B cell (primary cell): ENCODE measurements at regions not wholly inside any gene's neighbourhood (a gene's known extent, or its start where the extent isn't known, plus 50 kb on each side); places are given as distances from the start of the nearest gene placed in this dataset.

ENCODE experiments used
- ATAC-seq: fragments of 200-7000 bp; cut with Tn5 transposase; one replicate; pipeline ENCODE4 v1.10.0; 2021; ENCODE audit warnings: low read depth, mild to moderate bottlenecking, moderate number of reproducible peaks, moderate library complexity
- CTCF ChIA-PET: fragments of 350-600 bp; sonication (Branson Sonifier 250); formaldehyde crosslinking; loops from one replicate; lab custom pipeline; 2021; ENCODE audit warnings: antibody characterized with exemption, inconsistent platforms; lab: Charles Lee
- POLR2A ChIA-PET: fragments of 350-600 bp; sonication (Branson Sonifier 250); formaldehyde crosslinking; loops from one replicate; lab custom pipeline; 2021; ENCODE audit warnings: antibody characterized with exemption; lab: Charles Lee
- DNase-seq: peaks from one replicate; pipeline ENCODE4 v3.0.0; 2013
- H2AFZ ChIP-seq: 2 replicates; pipeline ENCODE4 v1.6.1; 2012; ENCODE audit warnings: mild to moderate bottlenecking, low read depth, low read length; ENCODE audit not compliant: insufficient read depth, poor library complexity, severe bottlenecking
- H3K27ac ChIP-seq, 2 donors: 1 replicate in 1 of 2; 2 replicates in 1 of 2; pipeline ENCODE4 v1.5.1; 2012 to 2013; ENCODE audit warnings: low read length in 2 of 2, mild to moderate bottlenecking in 2 of 2, moderate library complexity in 1 of 2
- H3K27me3 ChIP-seq, 4 experiments: fragments of 200-600 bp in 1 of 4; sonication (generic) in 1 of 4; replicated peaks in 1 of 4; 1 replicate in 2 of 4; 2 replicates in 2 of 4; pipeline versions ENCODE4 v1.6.1 to v1.7.0; 2013 to 2016; ENCODE audit warnings: low read length in 3 of 4, mild to moderate bottlenecking in 2 of 4, mixed read lengths in 1 of 4, moderate library complexity in 1 of 4; ENCODE audit not compliant: insufficient read depth in 4 of 4, control insufficient read depth in 3 of 4; ENCODE audit errors: control extremely low read depth in 1 of 4
- H3K36me3 ChIP-seq, 2 experiments: replicated peaks in 1 of 2; 1 replicate in 1 of 2; 2 replicates in 1 of 2; pipeline versions ENCODE4 v1.6.1 to v1.7.1; 2013; ENCODE audit warnings: low read length in 1 of 2; ENCODE audit not compliant: insufficient read depth in 2 of 2, control insufficient read depth in 1 of 2; ENCODE audit errors: control extremely low read depth in 1 of 2, extremely low read depth in 1 of 2
- H3K4me1 ChIP-seq, 2 donors: fragments of 200-600 bp in 1 of 2; sonication (generic) in 1 of 2; 1 replicate in 1 of 2; 2 replicates in 1 of 2; pipeline versions ENCODE4 v1.5.1 to v1.6.1; 2013 to 2017; ENCODE audit warnings: low read length in 2 of 2; ENCODE audit not compliant: control insufficient read depth in 2 of 2, insufficient read depth in 2 of 2
- H3K4me2 ChIP-seq: replicated peaks from 2 replicates; pipeline ENCODE3; 2012; ENCODE audit warnings: mild to moderate bottlenecking, low read depth, low read length; ENCODE audit not compliant: poor library complexity, severe bottlenecking
- H3K4me3 ChIP-seq, 5 experiments: fragments of 200-600 bp in 1 of 5; sonication (generic) in 1 of 5; 1 replicate in 3 of 5; 2 replicates in 2 of 5; pipeline versions ENCODE4 v1.5.1 to v1.7.0; 2011 to 2016; ENCODE audit warnings: low read length in 4 of 5, mild to moderate bottlenecking in 4 of 5, low read depth in 2 of 5, control low read depth in 1 of 5, moderate library complexity in 1 of 5; ENCODE audit not compliant: insufficient read depth in 1 of 5; ENCODE audit errors: control extremely low read depth in 1 of 5, extremely low read depth in 1 of 5
- H3K79me2 ChIP-seq: fragments of 200-600 bp; sonication (generic); one replicate; pipeline ENCODE4 v1.6.0; 2016; ENCODE audit warnings: low read length; ENCODE audit not compliant: control insufficient read depth, insufficient read depth
- H3K9ac ChIP-seq: fragments of 200-600 bp; sonication (generic); 2 replicates; pipeline ENCODE4 v1.6.1; 2017; ENCODE audit warnings: mild to moderate bottlenecking, low read length, moderate library complexity
- H3K9me3 ChIP-seq, 3 donors: one replicate each; pipeline versions ENCODE4 v1.6.1 to v1.7.1; 2013; ENCODE audit warnings: low read length in 2 of 3; ENCODE audit not compliant: control insufficient read depth in 2 of 3, insufficient read depth in 1 of 3; ENCODE audit errors: control extremely low read depth in 1 of 3
- H4K20me1 ChIP-seq: 2 replicates; pipeline ENCODE4 v1.6.0; 2012; ENCODE audit warnings: mild to moderate bottlenecking, low read length; ENCODE audit not compliant: insufficient read depth, control insufficient read depth, poor library complexity, severe bottlenecking
- H3K27ac Mint-ChIP-seq: one replicate; pipeline ENCODE4 v1.8.0; 2021; ENCODE audit warnings: mixed read lengths
- H3K27me3 Mint-ChIP-seq: one replicate; pipeline ENCODE4 v1.8.0; 2021; ENCODE audit warnings: mixed read lengths
- H3K4me1 Mint-ChIP-seq: one replicate; pipeline ENCODE4 v1.8.0; 2021; ENCODE audit warnings: mixed read lengths
- H3K4me3 Mint-ChIP-seq: one replicate; pipeline ENCODE4 v1.8.0; 2021; ENCODE audit warnings: mixed read lengths
- H3K9me3 Mint-ChIP-seq: one replicate; pipeline ENCODE4 v1.8.0; 2022; ENCODE audit warnings: mixed read lengths; ENCODE audit not compliant: insufficient read depth
- EZH2 ChIP-seq: IDR thresholded peaks from 2 replicates; pipeline ENCODE4 v1.6.1; 2012; ENCODE audit warnings: borderline replicate concordance, low read depth, mild to moderate bottlenecking, moderate library complexity, low read length; ENCODE audit not compliant: insufficient read depth, poor library complexity, severe bottlenecking
- WGBS: methylation state at CpG from one replicate; pipeline ENCODE4 v1.1.5; 2013; ENCODE audit warnings: missing lambda C conversion rate; ENCODE audit not compliant: insufficient coverage; 5-methylcytosine and 5-hydroxymethylcytosine counted together
- intact Hi-C: fragments of 100-400 bp; cut with micrococcal nuclease; formaldehyde crosslinking; loops from one replicate; pipeline ENCODE4 v1.10.0; 2022
- TF ChIP-seq, protein P1 (sequence below): fragments of 200-600 bp; IDR thresholded peaks from one replicate; pipeline ENCODE4 v1.8.0; 2022; ENCODE audit warnings: antibody characterized with exemption, mild to moderate bottlenecking

DNA sequence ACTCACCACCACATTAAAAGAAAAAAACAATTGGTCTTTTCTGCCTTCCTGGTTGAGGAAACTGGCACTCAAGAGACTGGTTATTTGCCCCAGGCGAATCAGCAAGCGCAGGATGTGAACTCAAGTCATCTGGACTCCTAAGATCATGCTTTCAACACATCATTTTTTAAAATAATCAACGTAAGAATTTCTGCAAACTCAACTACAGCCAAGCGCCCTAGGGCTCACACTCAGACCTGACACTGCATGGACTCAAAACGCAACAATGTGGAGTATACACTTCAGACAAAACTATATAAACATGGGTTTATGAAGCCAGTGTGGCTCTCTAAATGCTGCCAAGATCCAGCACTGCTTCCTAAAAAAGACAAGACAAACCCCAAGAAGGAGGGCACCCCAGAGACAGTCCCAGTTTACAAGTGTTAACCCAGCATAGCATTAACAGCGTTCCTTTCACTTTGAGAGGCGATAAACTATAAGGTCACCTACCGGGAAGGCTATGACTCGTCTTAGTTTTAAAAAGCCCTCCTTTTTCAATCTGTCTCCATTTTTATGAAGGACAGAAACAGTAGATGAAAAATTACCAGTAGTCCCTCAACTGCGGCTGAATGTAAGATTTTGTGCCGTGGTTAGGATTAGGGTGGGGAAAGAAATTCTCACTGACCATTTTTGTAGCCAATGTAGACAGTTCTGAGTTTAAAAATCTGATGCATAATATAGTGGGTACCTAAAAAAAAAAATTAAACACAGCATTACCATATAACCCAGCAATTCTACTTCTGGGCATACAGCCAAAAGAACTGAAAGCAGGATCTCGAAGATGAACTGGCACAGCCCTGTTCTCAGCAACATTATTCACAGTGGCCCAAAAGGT is 54.8 kb downstream of the SIPA1L2 start:
- H3K27ac Mint-ChIP-seq, result no peak overlapping the region
- H3K36me3 ChIP-seq, result no peaks in the 10 kb centered on the region
- H3K9ac ChIP-seq, result no peak overlapping the region
- H3K27me3 Mint-ChIP-seq, result no peaks in the 10 kb centered on the region
- ATAC-seq (no peak), DNase-seq (no peak)
- H2AFZ ChIP-seq, result no peak overlapping the region
- H3K4me3 Mint-ChIP-seq, result no peak overlapping the region
- no peaks in the 10 kb centered on the region for H3K4me1 ChIP-seq
- WGBS, result 77% methylated on average over 5 of the region's 12 CpGs
- H3K4me3 ChIP-seq, result no peak overlapping the region
- CTCF ChIA-PET, result no interaction called here
- POLR2A ChIA-PET, result no interaction called here
- no peak overlapping the region for H3K27ac ChIP-seq
- no peaks in the 10 kb centered on the region for H3K9me3 Mint-ChIP-seq
- no peaks in the 10 kb centered on the region for H3K9me3 ChIP-seq
- no peak overlapping the region for H3K4me2 ChIP-seq
- H4K20me1 ChIP-seq, result no peaks in the 10 kb centered on the region
- TF ChIP-seq, protein P1, sequence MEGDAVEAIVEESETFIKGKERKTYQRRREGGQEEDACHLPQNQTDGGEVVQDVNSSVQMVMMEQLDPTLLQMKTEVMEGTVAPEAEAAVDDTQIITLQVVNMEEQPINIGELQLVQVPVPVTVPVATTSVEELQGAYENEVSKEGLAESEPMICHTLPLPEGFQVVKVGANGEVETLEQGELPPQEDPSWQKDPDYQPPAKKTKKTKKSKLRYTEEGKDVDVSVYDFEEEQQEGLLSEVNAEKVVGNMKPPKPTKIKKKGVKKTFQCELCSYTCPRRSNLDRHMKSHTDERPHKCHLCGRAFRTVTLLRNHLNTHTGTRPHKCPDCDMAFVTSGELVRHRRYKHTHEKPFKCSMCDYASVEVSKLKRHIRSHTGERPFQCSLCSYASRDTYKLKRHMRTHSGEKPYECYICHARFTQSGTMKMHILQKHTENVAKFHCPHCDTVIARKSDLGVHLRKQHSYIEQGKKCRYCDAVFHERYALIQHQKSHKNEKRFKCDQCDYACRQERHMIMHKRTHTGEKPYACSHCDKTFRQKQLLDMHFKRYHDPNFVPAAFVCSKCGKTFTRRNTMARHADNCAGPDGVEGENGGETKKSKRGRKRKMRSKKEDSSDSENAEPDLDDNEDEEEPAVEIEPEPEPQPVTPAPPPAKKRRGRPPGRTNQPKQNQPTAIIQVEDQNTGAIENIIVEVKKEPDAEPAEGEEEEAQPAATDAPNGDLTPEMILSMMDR, result no peak
- no peak for TF ChIP-seq EZH2
- H3K4me1 Mint-ChIP-seq, result no peaks in the 10 kb centered on the region
- no peaks in the 10 kb centered on the region for H3K27me3 ChIP-seq
- no peaks in the 10 kb centered on the region for H3K79me2 ChIP-seq
- intact Hi-C loops, result no loop called here

DNA sequence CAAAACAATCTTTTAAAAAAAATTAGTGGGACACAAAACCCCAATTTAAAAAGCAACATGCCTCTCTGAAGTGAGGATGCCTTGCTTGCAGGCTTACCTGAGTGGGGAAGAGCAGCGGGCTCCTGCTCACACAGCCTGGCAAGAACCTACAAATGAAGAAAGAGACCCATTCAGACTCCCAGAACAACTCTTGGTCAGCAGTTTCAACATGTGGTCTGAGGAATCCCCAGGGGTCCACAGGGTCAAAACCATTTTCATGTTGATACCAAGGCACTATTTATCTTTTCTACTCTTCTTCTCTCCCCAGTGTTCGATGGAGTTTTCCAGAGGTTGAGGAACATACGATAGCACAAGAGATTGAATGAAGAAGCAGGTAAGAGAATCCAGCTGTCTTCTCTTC is 55.9 kb downstream of the SIPA1L2 start:
- H3K27me3 Mint-ChIP-seq, result no peaks in the 10 kb centered on the region
- TF ChIP-seq EZH2, result no peak
- TF ChIP-seq, protein P1, result no peak
- no peak for ATAC-seq

More for the DNA sequence above, 55.9 kb downstream of the SIPA1L2 start:
- H3K4me1 ChIP-seq, result no peaks in the 10 kb centered on the region
- DNase-seq, result no peak
- H3K4me1 Mint-ChIP-seq, result no peaks in the 10 kb centered on the region
- ChIA-PET CTCF (no interaction called here), POLR2A (no interaction called here)
- H3K79me2 ChIP-seq, result no peaks in the 10 kb centered on the region
- intact Hi-C loops, result no loop called here
- no peak overlapping the region for H3K4me3 Mint-ChIP-seq
- no peaks in the 10 kb centered on the region for H4K20me1 ChIP-seq
- WGBS, result 86% methylated on average over 1 of the region's 3 CpGs
- H3K4me2 ChIP-seq, result no peak overlapping the region
- H3K9me3 Mint-ChIP-seq, result no peaks in the 10 kb centered on the region
- H3K9ac ChIP-seq, result no peak overlapping the region
- H3K27me3 ChIP-seq, result no peaks in the 10 kb centered on the region
- no peaks in the 10 kb centered on the region for H3K36me3 ChIP-seq
- H2AFZ ChIP-seq, result no peak overlapping the region
- no peaks in the 10 kb centered on the region for H3K9me3 ChIP-seq
- no peak overlapping the region for H3K27ac ChIP-seq
- no peak overlapping the region for H3K4me3 ChIP-seq
- no peak overlapping the region for H3K27ac Mint-ChIP-seq
